H9 (cell line): ENCODE measurements at regions not wholly inside any gene's neighbourhood (a gene's known extent, or its start where the extent isn't known, plus 50 kb on each side); places are given as distances from the start of the nearest gene placed in this dataset.

Experiments used
- DNase-seq: peaks from one replicate; pipeline ENCODE4 v3.0.0-alpha.2; 2017
- H2AFZ ChIP-seq: one replicate; pipeline ENCODE4 v1.6.1; 2013; ENCODE audit warnings: mild to moderate bottlenecking, low read length, control low read depth, moderate library complexity
- H2AK5ac ChIP-seq: 2 replicates; pipeline ENCODE4 v1.6.1; 2013; ENCODE audit warnings: low read length, control low read depth, mixed read lengths; ENCODE audit not compliant: insufficient read length
- H2BK120ac ChIP-seq: one replicate; pipeline ENCODE4 v1.6.1; 2013; ENCODE audit warnings: low read depth, mild to moderate bottlenecking, low read length, control low read depth, inconsistent platforms; ENCODE audit not compliant: poor library complexity, severe bottlenecking
- H2BK12ac ChIP-seq: 2 replicates; pipeline ENCODE4 v1.6.1; 2013; ENCODE audit warnings: low read length, control low read depth, mixed read lengths, low read depth; ENCODE audit not compliant: insufficient read length
- H2BK15ac ChIP-seq: 2 replicates; pipeline ENCODE4 v1.6.1; 2013; ENCODE audit warnings: low read depth, low read length, control low read depth
- H2BK20ac ChIP-seq: one replicate; pipeline ENCODE4 v1.6.1; 2013; ENCODE audit warnings: low read depth, mild to moderate bottlenecking, low read length, control low read depth, inconsistent platforms; ENCODE audit not compliant: poor library complexity, severe bottlenecking
- H2BK5ac ChIP-seq: 2 replicates; pipeline ENCODE4 v1.6.1; 2013; ENCODE audit warnings: low read length, control low read depth, mixed read lengths; ENCODE audit not compliant: insufficient read length
- H3K14ac ChIP-seq: 2 replicates; pipeline ENCODE4 v1.6.1; 2013; ENCODE audit warnings: low read length, control low read depth; ENCODE audit not compliant: insufficient read depth
- H3K18ac ChIP-seq: 2 replicates; pipeline ENCODE4 v1.6.1; 2013; ENCODE audit warnings: low read depth, mild to moderate bottlenecking, mixed read lengths, low read length, control low read depth; ENCODE audit not compliant: insufficient read length
- H3K23ac ChIP-seq: 2 replicates; pipeline ENCODE4 v1.6.1; 2013; ENCODE audit warnings: low read length, control low read depth, mixed read lengths, low read depth; ENCODE audit not compliant: insufficient read length
- H3K23me2 ChIP-seq: 2 replicates; pipeline ENCODE4 v1.6.1; 2013; ENCODE audit warnings: low read depth, mild to moderate bottlenecking, mixed read lengths, low read length, control low read depth; ENCODE audit not compliant: insufficient read length, poor library complexity, severe bottlenecking
- H3K27ac ChIP-seq: 2 replicates; pipeline ENCODE4 v1.5.1; 2013; ENCODE audit warnings: low read length, control low read depth, mixed read lengths, low read depth; ENCODE audit not compliant: insufficient read length
- H3K27me3 ChIP-seq: 2 replicates; pipeline ENCODE4 v1.6.1; 2013; ENCODE audit warnings: low read length, control low read depth, inconsistent platforms; ENCODE audit not compliant: insufficient read depth
- H3K4ac ChIP-seq: 2 replicates; pipeline ENCODE4 v1.6.1; 2013; ENCODE audit warnings: low read depth, mild to moderate bottlenecking, control low read depth, inconsistent platforms, low read length, moderate library complexity
- H3K4me1 ChIP-seq: 2 replicates; pipeline ENCODE4 v1.6.1; 2013; ENCODE audit warnings: low read length, control low read depth, inconsistent platforms; ENCODE audit not compliant: insufficient read depth
- H3K4me2 ChIP-seq: 2 replicates; pipeline ENCODE4 v1.6.1; 2013; ENCODE audit warnings: low read length, control low read depth, mixed read lengths; ENCODE audit not compliant: insufficient read length, insufficient read depth
- H3K56ac ChIP-seq: 2 replicates; pipeline ENCODE4 v1.6.1; 2013; ENCODE audit warnings: low read depth, mild to moderate bottlenecking, mixed read lengths, low read length, control low read depth; ENCODE audit not compliant: insufficient read length
- H3K79me1 ChIP-seq: 2 replicates; pipeline ENCODE4 v1.6.1; 2013; ENCODE audit warnings: low read depth, mild to moderate bottlenecking, moderate library complexity, low read length, control low read depth, inconsistent platforms; ENCODE audit not compliant: insufficient read depth, poor library complexity, severe bottlenecking
- H3K79me2 ChIP-seq: 2 replicates; pipeline ENCODE4 v1.6.1; 2013; ENCODE audit warnings: low read length, control low read depth, inconsistent platforms; ENCODE audit not compliant: insufficient read depth
- H3K9ac ChIP-seq: 2 replicates; pipeline ENCODE4 v1.6.1; 2013; ENCODE audit warnings: low read length, control low read depth, mixed read lengths; ENCODE audit not compliant: insufficient read length; ENCODE audit errors: extremely low read depth
- H3K9me3 ChIP-seq: one replicate; pipeline ENCODE4 v1.6.1; 2013; ENCODE audit warnings: low read depth, low read length, inconsistent platforms; ENCODE audit not compliant: control insufficient read depth
- H3T11ph ChIP-seq: one replicate; pipeline ENCODE4 v1.6.1; 2013; ENCODE audit warnings: mild to moderate bottlenecking, low read length, control low read depth, inconsistent platforms
- H4K20me1 ChIP-seq: one replicate; pipeline ENCODE4 v1.6.1; 2013; ENCODE audit not compliant: control insufficient read depth, insufficient read length, insufficient read depth
- H4K5ac ChIP-seq: 2 replicates; pipeline ENCODE4 v1.6.1; 2013; ENCODE audit warnings: low read depth, mild to moderate bottlenecking, mixed read lengths, low read length, control low read depth; ENCODE audit not compliant: insufficient read length
- H4K8ac ChIP-seq: replicated peaks from 2 replicates; pipeline ENCODE4 v1.6.1; 2013; ENCODE audit warnings: low read length, control low read depth, mixed read lengths, low read depth; ENCODE audit not compliant: insufficient read length
- H4K91ac ChIP-seq: 2 replicates; pipeline ENCODE4 v1.6.1; 2013; ENCODE audit warnings: low read depth, mild to moderate bottlenecking, moderate library complexity, mixed read lengths, low read length, control low read depth; ENCODE audit not compliant: insufficient read length
- H3K27ac Mint-ChIP-seq, 3 experiments: 2 replicates in 2 of 3; 3 replicates in 1 of 3; pipeline ENCODE4 v1.8.0; 2020 to 2021; ENCODE audit warnings: mixed read lengths in 3 of 3, mild to moderate bottlenecking in 1 of 3, moderate library complexity in 1 of 3
- H3K27me3 Mint-ChIP-seq: 2 replicates; pipeline ENCODE4 v1.8.0; 2021; ENCODE audit warnings: low read depth, mild to moderate bottlenecking, moderate library complexity, mixed read lengths
- H3K36me3 Mint-ChIP-seq, 3 experiments: 2 replicates in 2 of 3; 3 replicates in 1 of 3; pipeline ENCODE4 v1.8.0; 2020 to 2021; ENCODE audit warnings: low read depth in 3 of 3, mixed read lengths in 3 of 3; ENCODE audit not compliant: insufficient read depth in 1 of 3
- H3K4me1 Mint-ChIP-seq, 2 experiments: 2 replicates each; pipeline ENCODE4 v1.8.0; 2020; ENCODE audit warnings: mixed read lengths in 2 of 2
- H3K4me3 Mint-ChIP-seq, 2 experiments: 2 replicates in 1 of 2; 3 replicates in 1 of 2; pipeline ENCODE4 v1.8.0; 2020 to 2021; ENCODE audit warnings: mild to moderate bottlenecking in 2 of 2, mixed read lengths in 2 of 2, moderate library complexity in 1 of 2
- H3K9me3 Mint-ChIP-seq, 2 experiments: 2 replicates in 1 of 2; 3 replicates in 1 of 2; pipeline ENCODE4 v1.8.0; 2020; ENCODE audit warnings: mild to moderate bottlenecking in 2 of 2, mixed read lengths in 2 of 2, moderate library complexity in 1 of 2
- CTCF ChIP-seq: fragments of 200-600 bp; sonication (generic); conservative IDR thresholded peaks from 3 replicates; pipeline ENCODE4 v1.8.0; 2021; ENCODE audit warnings: antibody characterized with exemption, mild to moderate bottlenecking
- WGBS: extraction: QIAGEN DNeasy Blood & Tissue Kit; methylation state at CpG from one replicate; pipeline ENCODE4 v1.1.7; 2013; ENCODE audit warnings: missing lambda C conversion rate, low lambda C conversion rate, mixed read lengths; ENCODE audit not compliant: insufficient read length; ENCODE audit errors: extremely low coverage; 5-methylcytosine and 5-hydroxymethylcytosine counted together

GRCh38 chr7:63038987-63039386, 959.7 kb upstream of the ZNF722 start:
- no peak overlapping the region for H3K4me2 ChIP-seq
- H3K56ac ChIP-seq, result no peak overlapping the region
- H3K79me2 ChIP-seq, result no peaks in the 10 kb centered on the region
- H2BK12ac ChIP-seq, result no peak overlapping the region
- H4K91ac ChIP-seq, result no peak overlapping the region
- Mint-ChIP-seq H3K27me3 (peaks cover 4% of the 10 kb centered on the region), H3K4me3 (no peak overlapping the region), H3K4me1 (no peaks in the 10 kb centered on the region), H3K36me3 (peaks cover 34 to 73% (median 57%) of the 10 kb centered on the region in 3 experiments), H3K27ac (no peak overlapping the region; a peak in 1 of 7 replicates), H3K9me3 (peaks cover 78 to 90% of the 10 kb centered on the region in 2 experiments)
- no peak overlapping the region for H3K4ac ChIP-seq
- H3K23ac ChIP-seq, result no peak overlapping the region
- no peak overlapping the region for H3K9ac ChIP-seq
- H3K79me1 ChIP-seq, result no peaks in the 10 kb centered on the region
- no peak overlapping the region for H3K18ac ChIP-seq
- H4K20me1 ChIP-seq, result no peaks in the 10 kb centered on the region
- H2AK5ac ChIP-seq, result no peak overlapping the region
- H2BK15ac ChIP-seq, result no peak overlapping the region
- H3K9me3 ChIP-seq, result peaks cover 97% of the 10 kb centered on the region
- H3K4me1 ChIP-seq, result no peaks in the 10 kb centered on the region
- no peak for DNase-seq
- no peak overlapping the region for H2AFZ ChIP-seq
- no peak for TF ChIP-seq CTCF
- H4K5ac ChIP-seq, result no peak overlapping the region
- H2BK5ac ChIP-seq, result no peak overlapping the region
- no peaks in the 10 kb centered on the region for H3K23me2 ChIP-seq
- H3K27me3 ChIP-seq, result no peaks in the 10 kb centered on the region
- H3K27ac ChIP-seq, result no peak overlapping the region
- H2BK120ac ChIP-seq, result no peak overlapping the region
- WGBS, result no CpG with 5 or more reads among the region's 4 CpGs
- H2BK20ac ChIP-seq, result no peak overlapping the region
- no peak overlapping the region for H3K14ac ChIP-seq
- no peak overlapping the region for H4K8ac ChIP-seq
- no peak overlapping the region for H3T11ph ChIP-seq
